ENCODE measurements at regions not wholly inside any gene's neighbourhood (a gene's known extent, or its start where the extent isn't known, plus 50 kb on each side); places are given as distances from the start of the nearest gene placed in this dataset.

GRCh38 chr5:68087866-68088265 is 127.7 kb upstream of the PIK3R1 start:
- no peak for TF ChIP-seq TAF1 (IDR thresholded peaks at IDR 0.05; ENCODE audit: low read depth, low read length)
- TF ChIP-seq POLR2AphosphoS5 (IDR thresholded peaks at IDR 0.05; ENCODE audit: low read depth, low read length) = no peak
- no peak for TF ChIP-seq POLR2A (IDR thresholded peaks at IDR 0.05; ENCODE audit: low read depth, low read length)
- TF ChIP-seq SPI1 (IDR thresholded peaks at IDR 0.05; ENCODE audit: low read depth, low read length) = no peak
